ENCODE measurements at regions not wholly inside any gene's neighbourhood (a gene's known extent, or its start where the extent isn't known, plus 50 kb on each side); places are given as distances from the start of the nearest gene placed in this dataset.

GRCh38 chr10:10816447-10816846 lies 201.2 kb upstream of the CELF2 start:
- Histone ChIP-seq H3K4me1 (peaks cover 0 to 57% (median 6%) of the 10 kb centered on the region in 4 donors), H3K27me3 (no peaks in the 10 kb centered on the region), H3K27ac (no peak overlapping the region), H3K4me3 (no peak overlapping the region), H3K36me3 (no peaks in the 10 kb centered on the region), H3K9me3 (no peaks in the 10 kb centered on the region)
- no peak for TF ChIP-seq CTCF (IDR thresholded peaks at IDR 0.05)
- DNase-seq = no peak
- intact Hi-C loops (cut with DNase I; ENCODE audit: low total_unique reads) = no loop called here

- Histone ChIP-seq H3K36me3 (no peaks in the 10 kb centered on the region), H3K4me1 (peaks cover 0 to 68% (median 17%) of the 10 kb centered on the region in 4 donors), H3K4me3 (no peak overlapping the region), H3K9me3 (no peaks in the 10 kb centered on the region), H3K27ac (no peak overlapping the region), H3K27me3 (no peaks in the 10 kb centered on the region)
- no peak for DNase-seq
- no peak for TF ChIP-seq CTCF (IDR thresholded peaks at IDR 0.05)
- intact Hi-C loops (cut with DNase I; ENCODE audit: low total_unique reads) = no loop called here
Measured at GRCh38 chr10:10817609-10818008, 200.1 kb upstream of the CELF2 start.

- Histone ChIP-seq H3K36me3 (no peaks in the 10 kb centered on the region), H3K27ac (peak overlapping the region in 1 of 2 donors; percentile 47), H3K27me3 (no peaks in the 10 kb centered on the region), H3K4me3 (no peak overlapping the region), H3K9me3 (no peaks in the 10 kb centered on the region), H3K4me1 (peaks cover 0 to 73% (median 18%) of the 10 kb centered on the region in 4 donors)
- intact Hi-C loops (cut with DNase I; ENCODE audit: low total_unique reads) = no loop called here
- TF ChIP-seq CTCF (IDR thresholded peaks at IDR 0.05) = no peak
- peak; percentile 77 to 83 for DNase-seq
Measured at GRCh38 chr10:10818082-10818481, 199.6 kb upstream of the CELF2 start.

- Histone ChIP-seq H3K4me1 (peaks cover 0 to 81% (median 27%) of the 10 kb centered on the region in 4 donors), H3K9me3 (no peaks in the 10 kb centered on the region), H3K4me3 (no peak overlapping the region), H3K27me3 (no peaks in the 10 kb centered on the region), H3K27ac (peak overlapping the region; percentile 13 to 47), H3K36me3 (no peaks in the 10 kb centered on the region)
- TF ChIP-seq CTCF (IDR thresholded peaks at IDR 0.05) = no peak
- intact Hi-C loops (cut with DNase I; ENCODE audit: low total_unique reads) = no loop called here
- no peak for DNase-seq
Measured at GRCh38 chr10:10819206-10819856, 198.3 kb upstream of the CELF2 start.

- no peaks in the 10 kb centered on the region for H3K27me3 ChIP-seq
- TF ChIP-seq CTCF (IDR thresholded peaks at IDR 0.05) = no peak
- DNase-seq = no peak
- peaks cover 0 to 76% (median 31%) of the 10 kb centered on the region in 4 donors for H3K4me1 ChIP-seq
- peak overlapping the region; percentile 62 to 72 for H3K27ac ChIP-seq
- H3K4me3 ChIP-seq = no peak overlapping the region
- no peaks in the 10 kb centered on the region for H3K36me3 ChIP-seq
- no peaks in the 10 kb centered on the region for H3K9me3 ChIP-seq
- intact Hi-C loops (cut with DNase I; ENCODE audit: low total_unique reads) = no loop called here
Measured at GRCh38 chr10:10821926-10822325, 195.7 kb upstream of the CELF2 start.

All from tibial artery (tissue), 4 donors.